ENCODE measurements at regions not wholly inside any gene's neighbourhood (a gene's known extent, or its start where the extent isn't known, plus 50 kb on each side); places are given as distances from the start of the nearest gene placed in this dataset.

DNA sequence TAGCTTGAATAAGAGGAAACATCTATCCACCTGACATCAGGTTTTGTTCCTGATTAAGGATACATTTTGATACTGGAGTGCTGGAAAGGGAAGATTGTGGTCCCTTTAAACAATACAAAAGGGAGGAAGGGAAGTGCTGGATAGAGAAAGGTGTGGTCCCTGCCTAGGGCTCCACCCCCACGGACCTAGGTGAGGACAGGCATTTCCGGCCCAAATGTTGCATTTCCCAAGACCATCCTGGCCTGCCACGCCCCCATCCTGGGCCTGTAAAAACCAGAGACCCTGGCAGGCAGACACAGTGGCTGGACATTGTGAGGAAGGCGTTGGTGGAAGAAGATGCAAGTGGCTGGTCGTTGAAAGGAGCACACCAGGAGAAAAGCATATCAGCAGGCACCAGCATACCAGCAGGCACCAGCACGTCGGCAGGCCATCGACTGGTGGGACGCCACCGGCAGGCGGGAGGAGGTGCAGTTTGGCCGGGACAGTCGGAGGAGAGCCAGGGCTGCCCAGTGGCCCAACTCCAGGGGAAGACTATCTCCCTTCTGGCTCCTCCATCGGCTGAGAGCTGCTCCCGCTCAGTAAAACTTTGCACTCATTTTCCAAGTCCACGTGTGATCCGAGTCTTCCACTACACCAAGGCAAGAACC lies 53.2 kb upstream of the AMN1 start:
- no peaks in the 10 kb centered on the region for H3K9me2 ChIP-seq (replicated peaks; ENCODE audit: low read length)
- no peak for TF ChIP-seq EZH2 (IDR thresholded peaks at IDR 0.05; ENCODE audit: low read length, unreplicated experiment)
- no peak for TF ChIP-seq EZH2phosphoT487 (IDR thresholded peaks at IDR 0.05; ENCODE audit: borderline replicate concordance, low read length)
- TF ChIP-seq, protein P1, sequence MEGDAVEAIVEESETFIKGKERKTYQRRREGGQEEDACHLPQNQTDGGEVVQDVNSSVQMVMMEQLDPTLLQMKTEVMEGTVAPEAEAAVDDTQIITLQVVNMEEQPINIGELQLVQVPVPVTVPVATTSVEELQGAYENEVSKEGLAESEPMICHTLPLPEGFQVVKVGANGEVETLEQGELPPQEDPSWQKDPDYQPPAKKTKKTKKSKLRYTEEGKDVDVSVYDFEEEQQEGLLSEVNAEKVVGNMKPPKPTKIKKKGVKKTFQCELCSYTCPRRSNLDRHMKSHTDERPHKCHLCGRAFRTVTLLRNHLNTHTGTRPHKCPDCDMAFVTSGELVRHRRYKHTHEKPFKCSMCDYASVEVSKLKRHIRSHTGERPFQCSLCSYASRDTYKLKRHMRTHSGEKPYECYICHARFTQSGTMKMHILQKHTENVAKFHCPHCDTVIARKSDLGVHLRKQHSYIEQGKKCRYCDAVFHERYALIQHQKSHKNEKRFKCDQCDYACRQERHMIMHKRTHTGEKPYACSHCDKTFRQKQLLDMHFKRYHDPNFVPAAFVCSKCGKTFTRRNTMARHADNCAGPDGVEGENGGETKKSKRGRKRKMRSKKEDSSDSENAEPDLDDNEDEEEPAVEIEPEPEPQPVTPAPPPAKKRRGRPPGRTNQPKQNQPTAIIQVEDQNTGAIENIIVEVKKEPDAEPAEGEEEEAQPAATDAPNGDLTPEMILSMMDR (conservative IDR thresholded peaks at IDR 0.05; ENCODE audit: low read depth, low read length): no peak
- no peaks in the 10 kb centered on the region for H3K4me1 ChIP-seq (ENCODE audit: insufficient read depth, low read length)
- H3F3A ChIP-seq (ENCODE audit: low read length, unreplicated experiment): no peaks in the 10 kb centered on the region
- H3K9ac ChIP-seq (ENCODE audit: low read length): no peak overlapping the region
- no peaks in the 10 kb centered on the region for H3K36me3 ChIP-seq (ENCODE audit: low read depth, low read length)
- no peaks in the 10 kb centered on the region for H3K9me3 ChIP-seq (ENCODE audit: low read length)
- ATAC-seq (no peak), DNase-seq (no peak)
- no peaks in the 10 kb centered on the region for H3K79me2 ChIP-seq (ENCODE audit: low read length)
- no TSS peak for BruUV-seq (replicated peaks)
- H2AFZ ChIP-seq (ENCODE audit: low read length): no peak overlapping the region
- H3K27me3 ChIP-seq (ENCODE audit: low read length): no peaks in the 10 kb centered on the region
- no peaks in the 10 kb centered on the region for H4K20me1 ChIP-seq (ENCODE audit: low read length)
- no peak overlapping the region for H3K4me3 ChIP-seq (ENCODE audit: low read length)
- no peak overlapping the region for H3K4me2 ChIP-seq (ENCODE audit: low read length)
- no peak overlapping the region for H3K27ac ChIP-seq (ENCODE audit: low read length)
- ChIA-PET CTCF (no interaction called here), POLR2A (ENCODE audit: unreplicated experiment) (no interaction called here)
- intact Hi-C loops (cut with micrococcal nuclease): no loop called here

- Histone ChIP-seq H3K27ac (ENCODE audit: low read length) (no peak overlapping the region), H3K79me2 (ENCODE audit: low read length) (no peaks in the 10 kb centered on the region), H3K9me2 (replicated peaks; ENCODE audit: low read length) (no peaks in the 10 kb centered on the region), H4K20me1 (ENCODE audit: low read length) (no peaks in the 10 kb centered on the region), H3K9ac (ENCODE audit: low read length) (no peak overlapping the region), H3K4me2 (ENCODE audit: low read length) (no peak overlapping the region), H3K4me3 (ENCODE audit: low read length) (no peak overlapping the region), H3K9me3 (ENCODE audit: low read length) (no peaks in the 10 kb centered on the region), H3K4me1 (ENCODE audit: insufficient read depth, low read length) (no peaks in the 10 kb centered on the region), H2AFZ (ENCODE audit: low read length) (no peak overlapping the region), H3F3A (ENCODE audit: low read length, unreplicated experiment) (no peaks in the 10 kb centered on the region), H3K36me3 (ENCODE audit: low read depth, low read length) (no peaks in the 10 kb centered on the region), H3K27me3 (ENCODE audit: low read length) (no peaks in the 10 kb centered on the region)
- BruUV-seq (replicated peaks): no TSS peak
- intact Hi-C loops (cut with micrococcal nuclease): no loop called here
- POLR2A ChIA-PET (ENCODE audit: unreplicated experiment): no interaction called here
- CTCF ChIA-PET: no interaction called here
- no peak for TF ChIP-seq EZH2 (IDR thresholded peaks at IDR 0.05; ENCODE audit: low read length, unreplicated experiment)
- TF ChIP-seq, protein P1 (conservative IDR thresholded peaks at IDR 0.05; ENCODE audit: low read depth, low read length): no peak
- no peak for TF ChIP-seq EZH2phosphoT487 (IDR thresholded peaks at IDR 0.05; ENCODE audit: borderline replicate concordance, low read length)
- DNase-seq (no peak), ATAC-seq (no peak)
Measured at GRCh38 chr12:31780096-31780495, 51.3 kb upstream of the AMN1 start.

GRCh38 chr12:31778687-31779086 lies 49.9 kb upstream of the AMN1 start:
- H3K4me1 ChIP-seq (ENCODE audit: insufficient read depth, low read length): no peaks in the 10 kb centered on the region

More at GRCh38 chr12:31778687-31779086, 49.9 kb upstream of the AMN1 start:
- ATAC-seq (no peak), DNase-seq (no peak)
- POLR2A ChIA-PET (ENCODE audit: unreplicated experiment): no interaction called here
- H3K27me3 ChIP-seq (ENCODE audit: low read length): no peaks in the 10 kb centered on the region
- no peaks in the 10 kb centered on the region for H4K20me1 ChIP-seq (ENCODE audit: low read length)
- H2AFZ ChIP-seq (ENCODE audit: low read length): peak overlapping the region; percentile 19; the same call in 1 of the 2 replicates
- no peaks in the 10 kb centered on the region for H3K36me3 ChIP-seq (ENCODE audit: low read depth, low read length)
- H3K4me3 ChIP-seq (ENCODE audit: low read length): no peak overlapping the region
- H3K9me2 ChIP-seq (replicated peaks; ENCODE audit: low read length): no peaks in the 10 kb centered on the region
- H3F3A ChIP-seq (ENCODE audit: low read length, unreplicated experiment): no peaks in the 10 kb centered on the region
- no peaks in the 10 kb centered on the region for H3K79me2 ChIP-seq (ENCODE audit: low read length)
- BruUV-seq (replicated peaks): no TSS peak
- no peak overlapping the region for H3K4me2 ChIP-seq (ENCODE audit: low read length)
- no peak overlapping the region for H3K27ac ChIP-seq (ENCODE audit: low read length)
- no peak overlapping the region for H3K9ac ChIP-seq (ENCODE audit: low read length)
- no peak for TF ChIP-seq EZH2 (IDR thresholded peaks at IDR 0.05; ENCODE audit: low read length, unreplicated experiment)
- no peaks in the 10 kb centered on the region for H3K9me3 ChIP-seq (ENCODE audit: low read length)
- intact Hi-C loops (cut with micrococcal nuclease): no loop called here
- CTCF ChIA-PET: no interaction called here

Data from PC-3 (cell line).